NCI-H187 treated with DMSO at 0.1 percent for 48 hours (cell line): ENCODE measurements at regions not wholly inside any gene's neighbourhood (a gene's known extent, or its start where the extent isn't known, plus 50 kb on each side); places are given as distances from the start of the nearest gene placed in this dataset.

Experiments used
- DNase-seq: peaks from one replicate; lab custom pipeline; 2025; lab: John Stamatoyannopoulos, UW

DNA sequence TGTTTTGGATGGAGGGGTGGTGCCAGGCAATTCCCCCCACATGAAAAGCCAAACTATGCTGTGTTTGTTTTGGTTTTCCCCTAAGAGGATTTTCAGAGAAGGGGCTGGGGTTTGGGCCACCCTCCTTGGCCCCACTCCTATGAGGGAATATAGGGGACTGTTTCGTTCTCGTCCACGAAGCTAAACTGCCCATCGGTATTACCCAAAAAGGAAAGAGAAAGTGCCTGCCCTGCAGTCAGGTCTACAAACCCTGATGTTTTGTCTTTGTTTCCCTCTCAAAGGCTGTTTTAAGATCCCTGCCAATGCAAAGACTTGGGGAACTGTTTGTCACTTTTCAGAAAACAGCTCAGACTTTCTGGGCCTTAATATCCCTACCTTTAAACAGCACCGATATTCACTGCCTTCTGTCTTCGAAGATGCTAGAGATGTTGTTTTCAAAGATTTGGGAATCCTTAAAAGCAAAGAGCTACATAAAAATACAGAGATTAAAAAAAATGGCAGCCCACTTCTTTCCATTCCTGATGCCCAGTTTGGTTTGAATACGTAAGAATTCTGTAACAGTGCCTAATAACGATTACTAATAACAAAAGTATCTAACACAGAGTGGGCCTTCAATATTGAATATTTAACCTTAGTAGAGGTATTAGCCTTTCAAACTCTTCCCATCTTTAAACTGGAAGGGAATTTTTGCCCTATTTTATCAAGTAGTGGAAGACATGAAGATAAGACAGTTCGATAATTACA lies 518.4 kb downstream of the MED13L start:
- no peak for DNase-seq

DNA sequence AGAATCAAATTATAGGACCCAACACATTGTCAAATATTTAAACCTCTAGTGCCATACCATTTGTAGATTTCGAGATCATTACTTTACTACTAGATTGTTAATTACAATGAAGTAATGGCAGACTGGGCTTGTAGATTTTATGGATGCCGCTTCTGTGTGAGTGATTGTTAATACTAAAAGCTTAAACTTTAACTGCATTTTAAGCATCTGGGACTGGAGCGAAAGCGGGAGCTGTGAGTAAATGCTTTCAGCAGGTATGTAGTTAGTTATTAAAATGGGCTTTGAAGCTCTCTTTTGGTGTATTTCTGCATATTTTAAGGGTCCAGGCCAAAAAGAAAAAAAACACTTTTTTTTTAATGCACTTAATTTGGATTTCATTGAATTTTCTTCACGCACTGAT lies 519.3 kb downstream of the MED13L start:
- no peak for DNase-seq

GRCh38 chr12:115756804-115757203 lies 520.7 kb downstream of the MED13L start:
- no peak for DNase-seq

GRCh38 chr12:115756271-115756670 lies 521.2 kb downstream of the MED13L start:
- no peak for DNase-seq

- DNase-seq, result no peak
Observed at GRCh38 chr12:115755725-115756085, 521.8 kb downstream of the MED13L start.

DNA sequence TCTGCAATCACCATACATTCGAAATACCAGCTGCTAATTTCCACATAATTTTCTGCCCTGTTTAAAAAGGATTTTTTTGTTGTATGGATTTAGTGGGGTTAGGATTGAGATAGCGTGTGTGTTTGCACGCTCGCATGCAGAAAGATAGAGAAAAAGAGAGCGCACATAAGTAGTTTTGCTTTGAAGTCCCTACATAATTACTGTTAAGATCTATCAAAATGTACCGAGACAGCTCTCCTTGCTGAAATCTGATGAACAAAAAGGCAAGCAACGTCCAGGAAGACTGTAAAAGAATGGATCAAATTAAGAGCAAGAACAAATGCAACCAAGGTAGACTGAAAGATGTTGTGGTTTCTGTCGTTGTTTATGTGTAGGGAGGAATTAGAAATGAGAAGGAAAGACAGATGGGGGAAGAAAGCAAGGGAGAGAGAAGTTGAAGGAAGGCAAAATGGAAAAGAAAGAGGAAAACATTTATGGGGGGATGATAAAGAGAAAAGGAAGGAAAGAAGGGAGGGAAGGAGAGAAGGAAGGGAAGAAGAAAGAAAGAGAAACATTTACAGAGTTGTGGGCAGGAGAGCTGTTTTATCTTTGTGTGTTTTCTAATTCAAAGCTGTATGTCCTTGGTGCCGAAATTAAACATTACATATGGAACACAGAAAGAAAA lies 522.3 kb downstream of the MED13L start:
- no peak for DNase-seq

- DNase-seq, result no peak
Observed at GRCh38 chr12:115752913-115753726, 524.4 kb downstream of the MED13L start.

- no peak for DNase-seq
Observed at GRCh38 chr12:115752156-115752555, 525.3 kb downstream of the MED13L start.

DNA sequence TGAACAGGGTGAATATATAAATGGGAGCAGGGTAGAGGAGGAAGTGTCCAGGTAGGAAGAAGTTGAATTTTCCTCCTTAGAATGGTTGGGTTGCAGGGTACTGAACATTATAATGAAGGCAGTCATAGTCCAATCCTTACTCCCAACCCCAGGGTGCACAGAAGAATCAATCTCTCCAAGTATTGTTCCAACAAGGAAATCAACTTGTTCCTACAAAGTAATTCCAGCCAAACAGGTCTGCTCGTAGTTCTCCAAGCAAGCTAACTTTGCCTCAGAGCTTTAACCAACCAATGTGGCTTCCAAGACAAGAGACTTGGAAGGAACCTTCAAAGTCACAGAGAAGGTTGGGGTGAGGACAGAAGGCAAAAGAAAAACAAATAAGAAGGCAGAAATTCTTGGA lies 527.2 kb downstream of the MED13L start:
- DNase-seq, result no peak

DNA sequence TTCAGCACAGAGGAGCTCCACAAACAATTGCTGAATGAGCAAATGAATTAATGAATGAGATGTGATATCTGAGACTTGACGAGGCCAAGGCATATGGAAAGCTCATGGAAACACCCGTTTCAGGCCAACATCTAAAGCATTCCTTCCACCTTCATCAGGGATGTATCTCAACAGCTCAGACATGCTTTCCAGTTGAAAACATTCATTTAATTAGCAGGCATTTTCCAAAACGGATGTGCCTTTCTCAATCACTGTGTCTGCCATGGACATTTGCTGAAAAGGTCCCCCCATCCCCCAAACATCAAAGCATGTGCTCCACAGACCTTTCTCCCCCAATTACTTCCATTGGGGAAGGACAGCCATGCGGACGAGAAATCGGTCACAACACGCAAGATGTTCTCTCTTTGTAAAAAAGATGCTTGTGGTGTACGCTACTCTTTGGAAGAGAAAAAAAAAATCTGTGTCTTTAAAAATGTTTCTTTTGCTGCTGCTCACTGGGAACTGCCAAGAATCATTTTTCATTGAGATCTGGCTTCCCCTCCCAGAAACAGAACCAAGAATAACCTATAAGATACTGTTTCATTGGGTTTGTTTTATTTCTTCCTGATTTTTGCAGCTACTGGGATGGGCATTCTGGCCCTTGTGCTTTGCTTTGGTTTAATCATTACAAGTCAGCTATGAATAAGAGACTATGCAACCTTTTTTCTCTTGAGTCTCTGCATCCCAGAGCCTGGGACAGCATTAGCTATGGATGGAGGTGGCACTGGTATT lies 528.2 kb downstream of the MED13L start:
- no peak for DNase-seq

GRCh38 chr12:115740586-115741155 lies 536.8 kb downstream of the MED13L start:
- DNase-seq, result no peak

DNA sequence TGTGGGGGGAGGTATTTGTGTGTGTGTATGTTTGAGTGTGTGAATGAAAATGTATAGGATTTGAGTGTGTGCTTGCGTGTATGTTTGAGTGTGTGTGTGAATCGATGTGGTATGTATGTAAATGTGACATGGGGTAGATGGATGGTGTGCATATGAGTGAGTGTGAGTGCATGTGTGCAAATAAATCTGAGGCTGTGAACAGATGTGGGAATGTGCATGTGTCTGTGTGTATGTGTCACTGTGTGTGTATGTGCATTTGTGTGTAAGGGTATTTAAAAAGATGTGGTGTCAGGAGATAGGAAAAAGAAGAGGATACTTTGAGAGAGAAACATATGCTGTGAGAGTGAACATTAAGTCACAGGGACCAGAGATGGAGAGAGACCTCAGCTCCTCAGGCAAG lies 539.6 kb downstream of the MED13L start:
- DNase-seq, result no peak

DNA sequence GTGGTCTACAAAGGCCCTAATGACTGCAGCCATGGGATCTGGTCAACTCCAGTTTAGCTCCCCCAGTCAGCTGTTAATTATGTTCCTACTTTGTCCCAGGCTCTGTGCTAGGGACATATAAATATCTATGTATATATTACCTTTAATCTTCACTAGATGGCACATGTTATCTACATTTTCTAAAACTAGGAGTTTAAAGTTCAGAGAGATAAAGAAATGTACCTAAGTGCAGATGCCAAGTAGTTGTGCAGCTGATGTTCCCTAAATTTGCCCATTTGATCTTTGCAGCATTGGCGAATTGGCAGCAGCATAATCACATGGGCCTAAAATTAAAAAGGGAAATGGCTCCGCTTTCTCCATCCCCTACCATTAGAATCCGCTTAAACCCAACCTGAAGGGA lies 541.1 kb downstream of the MED13L start:
- no peak for DNase-seq

DNA sequence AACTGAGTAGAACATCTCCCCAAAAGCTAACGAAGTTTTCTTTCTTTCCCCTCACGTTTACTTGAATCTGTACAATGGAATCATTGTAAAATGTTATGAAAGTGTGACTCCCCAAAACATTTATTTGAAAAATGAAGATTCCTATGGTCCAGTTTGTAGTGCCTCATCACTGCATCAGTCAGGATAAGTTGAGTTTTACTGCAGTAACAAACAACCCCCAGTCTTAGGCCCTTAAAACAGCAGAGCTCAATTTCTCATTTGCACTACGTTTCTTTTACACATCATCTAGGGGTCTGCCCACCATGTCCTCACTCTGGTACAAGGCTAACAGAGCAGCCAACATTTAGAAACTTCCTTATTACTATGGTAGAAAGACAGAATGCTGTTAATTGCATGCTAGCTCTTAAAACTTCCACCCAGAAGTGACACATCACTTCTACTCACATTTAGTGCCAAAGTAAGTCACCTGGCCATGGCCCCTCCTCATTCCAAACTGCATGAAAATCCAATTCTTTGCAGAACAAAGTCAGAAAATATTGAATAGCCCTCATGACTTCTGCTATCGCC lies 546.4 kb downstream of the MED13L start:
- DNase-seq, result no peak

DNA sequence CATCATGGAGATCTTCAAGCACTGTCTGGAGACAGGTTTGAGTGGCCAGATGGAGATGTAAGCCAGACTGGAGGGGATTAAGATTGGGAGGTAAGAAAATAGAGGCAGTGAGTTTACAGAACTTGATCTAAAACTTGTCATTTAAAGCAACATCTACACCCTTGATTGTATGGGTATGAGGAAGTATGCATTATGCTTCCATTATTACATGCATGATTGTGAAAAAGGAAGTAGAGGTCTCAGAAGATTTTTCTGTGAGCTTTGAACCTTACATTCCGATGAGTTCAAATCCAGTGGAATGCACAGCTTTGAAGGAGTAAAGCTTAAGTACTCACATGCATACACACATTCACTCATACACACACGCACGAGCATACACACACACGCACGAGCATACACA lies 550.8 kb downstream of the MED13L start:
- no peak for DNase-seq

DNA sequence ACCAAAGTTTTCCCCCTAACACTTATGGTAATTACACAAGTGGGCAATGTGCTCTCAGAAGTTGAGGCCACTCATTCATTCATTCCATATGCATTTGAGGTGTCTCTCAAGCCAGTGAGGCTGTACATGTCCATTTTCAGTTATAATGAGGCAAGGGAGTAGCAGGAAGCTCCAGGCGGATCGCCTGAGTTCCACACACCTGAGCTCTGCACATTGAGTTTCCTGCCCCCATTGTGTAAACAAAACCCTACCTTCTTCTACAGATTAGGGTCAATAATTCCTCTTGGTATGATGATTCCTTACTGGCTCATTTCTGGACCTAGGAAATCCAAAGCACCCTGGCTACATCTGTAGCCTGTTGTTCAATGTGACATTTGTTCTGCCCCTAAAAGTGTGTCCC lies 555.3 kb downstream of the MED13L start:
- DNase-seq, result no peak

- DNase-seq, result no peak
Observed at GRCh38 chr12:115716551-115716950, 560.9 kb downstream of the MED13L start.

- no peak for DNase-seq
Observed at GRCh38 chr12:115712676-115713075, 564.8 kb downstream of the MED13L start.

DNA sequence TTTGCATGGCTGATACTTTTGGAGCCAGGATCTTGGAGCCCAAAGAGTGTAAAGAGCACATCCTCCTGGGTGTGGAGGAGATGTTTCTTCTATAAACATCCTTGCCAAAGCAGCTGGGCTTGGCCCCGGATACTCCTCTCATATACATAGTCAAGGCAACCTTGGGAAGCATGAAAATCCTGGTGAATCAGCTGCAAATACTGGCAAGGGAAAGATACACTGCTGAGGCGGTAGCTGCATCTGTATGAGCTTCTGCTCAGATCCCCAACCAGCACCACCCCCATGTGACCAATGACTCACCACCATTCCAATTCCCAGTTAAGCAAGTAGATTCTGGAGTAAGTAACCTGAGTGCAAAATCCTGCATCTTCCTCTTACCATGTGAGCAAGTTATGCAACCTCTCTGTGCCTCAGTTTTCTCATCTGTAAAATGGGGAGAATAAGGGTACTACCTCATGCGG lies 567.4 kb downstream of the MED13L start:
- DNase-seq, result no peak

- no peak for DNase-seq
Observed at GRCh38 chr12:115709540-115710011, 567.9 kb downstream of the MED13L start.

DNA sequence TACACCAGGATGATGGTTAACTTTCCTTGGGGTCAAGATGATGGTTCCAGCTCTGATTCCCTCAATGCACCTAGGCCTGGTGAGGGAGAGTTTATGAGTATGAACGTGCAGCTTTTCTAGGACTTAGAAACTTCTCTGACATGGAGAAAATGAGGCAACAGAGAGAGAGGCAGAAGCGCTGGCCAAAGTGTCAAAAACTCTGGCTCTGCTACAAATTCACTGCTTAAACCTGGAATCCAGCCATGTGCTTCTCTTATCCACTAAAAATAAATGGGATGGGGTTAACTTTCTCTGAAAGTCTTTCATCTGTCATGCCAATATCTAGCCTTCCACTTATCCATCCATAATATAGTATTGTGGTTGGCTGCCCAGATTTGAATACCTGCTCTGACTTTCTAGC lies 568.7 kb downstream of the MED13L start:
- no peak for DNase-seq
